NCI-H2029 (cell line): ENCODE measurements at regions not wholly inside any gene's neighbourhood (a gene's known extent, or its start where the extent isn't known, plus 50 kb on each side); places are given as distances from the start of the nearest gene placed in this dataset.

Source experiments
- DNase-seq: peaks from one replicate; lab custom pipeline; 2025; lab: John Stamatoyannopoulos, UW

DNA sequence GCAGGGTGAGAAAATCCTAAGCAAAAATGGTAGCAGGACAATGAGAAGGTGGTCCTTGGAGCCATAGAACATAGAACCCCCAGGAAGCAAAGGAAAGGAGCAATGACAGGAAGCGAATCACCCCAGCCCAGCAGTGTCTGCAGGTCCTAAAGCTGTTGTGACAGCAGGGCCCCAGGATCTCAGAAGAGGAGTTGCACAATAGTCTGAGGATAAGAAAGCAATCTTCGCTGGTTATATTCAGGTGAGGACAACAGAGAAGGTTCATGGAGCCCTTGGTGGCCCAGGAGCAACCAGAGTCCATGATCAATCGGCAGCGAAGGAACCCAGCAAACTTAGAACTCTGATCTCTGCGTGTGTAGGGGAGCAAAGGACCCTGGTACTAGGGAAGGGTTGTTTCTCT is 234.8 kb upstream of the IRX2 start:
- DNase-seq = no peak

DNA sequence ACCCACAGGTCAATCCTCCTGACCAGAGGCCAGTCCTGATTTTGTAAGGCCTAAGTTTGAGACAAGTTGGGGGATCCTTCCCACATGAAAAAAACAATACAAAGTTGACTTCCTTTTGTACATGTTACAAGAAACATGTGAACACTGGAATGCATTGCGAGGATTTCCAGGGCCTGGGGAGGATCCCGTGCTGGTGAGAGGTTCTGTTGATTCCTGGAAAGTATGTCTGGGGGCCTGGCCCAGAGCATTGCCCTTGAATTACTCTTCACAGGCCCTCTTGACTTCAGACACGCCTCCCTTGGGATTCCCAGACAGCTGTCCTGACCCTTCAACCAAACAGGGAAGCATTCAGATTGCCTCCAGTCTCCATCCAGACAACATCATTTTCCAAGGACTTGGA is 234.2 kb upstream of the IRX2 start:
- no peak for DNase-seq

GRCh38 chr5:2983583-2984300 is 232.3 kb upstream of the IRX2 start:
- DNase-seq = no peak

GRCh38 chr5:2981652-2982051 is 230.2 kb upstream of the IRX2 start:
- no peak for DNase-seq

DNA sequence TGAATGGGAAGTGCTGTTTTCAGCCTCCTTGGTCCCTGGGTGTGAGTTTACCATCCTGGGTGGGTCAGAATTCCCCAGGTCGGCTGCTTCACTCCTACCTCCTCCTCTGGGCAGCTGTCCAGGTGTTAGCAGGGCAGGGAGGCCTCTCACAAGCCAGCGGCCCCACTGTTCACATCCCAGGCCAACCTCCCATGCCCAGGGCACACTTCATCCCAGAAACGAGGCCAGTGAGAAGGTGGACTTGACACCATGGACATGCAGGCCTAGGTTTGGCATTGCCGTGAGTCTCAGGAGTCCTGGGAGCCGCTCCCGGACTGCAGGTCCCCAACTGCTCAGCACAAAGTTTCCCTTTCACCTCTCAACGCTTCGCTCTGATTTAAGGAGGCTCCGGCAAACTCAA is 229.6 kb upstream of the IRX2 start:
- DNase-seq = no peak

DNA sequence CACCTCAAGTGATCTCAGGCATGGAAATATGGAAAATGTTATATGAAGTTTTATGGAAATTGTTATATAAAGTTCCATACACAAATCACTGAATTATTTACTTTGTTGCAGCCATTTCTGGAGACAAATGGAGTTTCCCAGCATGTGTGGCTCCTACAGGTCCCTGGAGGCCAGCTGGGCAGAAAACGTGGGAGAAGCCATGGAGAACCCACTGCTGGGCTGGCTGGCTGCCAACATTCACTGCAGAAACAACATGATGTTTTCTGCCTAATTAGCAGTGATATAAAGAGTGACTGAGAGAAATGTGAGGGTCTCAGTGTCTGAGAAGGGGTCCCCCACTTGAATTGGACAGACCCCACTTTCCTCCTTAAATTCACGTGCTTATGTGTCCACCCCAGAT is 208.8 kb upstream of the IRX2 start:
- DNase-seq = peak; percentile 4

GRCh38 chr5:2958976-2959375 is 207.5 kb upstream of the IRX2 start:
- no peak for DNase-seq

DNA sequence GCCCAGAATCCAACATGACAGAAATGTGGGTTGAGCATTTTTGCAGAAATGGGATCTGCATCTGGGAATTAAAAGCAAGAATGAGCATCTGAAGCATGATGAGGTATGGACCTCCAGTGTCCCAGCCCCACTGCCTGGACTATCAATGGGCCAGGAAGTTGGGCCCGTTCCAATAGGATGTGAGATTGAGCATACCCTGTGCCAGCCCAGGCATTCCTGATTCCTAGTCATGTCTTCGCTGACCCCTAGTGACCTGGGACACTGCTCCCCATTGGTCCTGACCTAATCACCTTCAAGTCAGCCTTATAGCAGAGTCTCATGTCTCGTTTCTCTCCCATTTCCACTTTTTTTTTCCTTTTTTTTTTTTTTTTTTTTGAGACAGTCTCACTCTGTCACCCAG is 197.4 kb upstream of the IRX2 start:
- peak; percentile 33 for DNase-seq

GRCh38 chr5:2946315-2946714 is 194.8 kb upstream of the IRX2 start:
- no peak for DNase-seq

DNA sequence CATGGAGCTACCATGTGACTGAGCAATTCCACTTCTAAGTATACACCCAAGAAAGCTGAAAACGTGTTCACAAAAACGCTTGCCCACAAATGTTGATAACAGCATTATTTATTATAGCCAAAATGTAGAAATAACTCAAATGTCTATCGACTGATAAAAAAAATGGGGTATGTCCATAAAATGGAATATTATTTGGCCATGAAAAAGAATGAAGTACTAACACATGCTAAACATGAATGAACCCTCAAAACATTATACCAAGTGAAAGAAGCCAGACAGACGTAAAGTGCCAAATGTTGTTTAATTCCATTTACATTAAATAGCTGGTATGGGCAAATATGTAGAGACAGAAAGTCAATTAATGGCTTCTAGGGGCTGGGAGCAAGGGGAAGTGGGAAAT is 184.9 kb upstream of the IRX2 start:
- DNase-seq = no peak

GRCh38 chr5:2929779-2930178 is 178.3 kb upstream of the IRX2 start:
- no peak for DNase-seq

DNA sequence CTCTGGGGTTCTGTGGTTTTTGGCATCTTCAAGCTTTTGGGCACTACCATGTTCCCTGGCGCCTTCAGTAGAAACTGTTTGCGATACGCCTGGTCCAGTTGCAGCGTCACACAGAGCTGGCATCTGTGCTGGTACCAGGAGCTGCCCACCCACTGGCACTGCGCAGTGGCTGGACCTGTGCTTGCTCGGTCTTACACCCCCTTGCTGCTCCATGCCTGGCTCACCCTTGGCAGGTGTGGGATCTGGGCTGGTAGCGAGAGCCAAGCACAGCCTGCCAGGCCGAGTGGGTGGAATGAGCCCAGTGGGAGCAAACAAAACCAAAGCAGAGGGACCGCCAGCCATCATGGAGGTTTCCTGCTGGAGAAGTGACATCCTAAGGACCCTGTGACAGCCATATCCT is 170.2 kb upstream of the IRX2 start:
- no peak for DNase-seq

- no peak for DNase-seq
Measured at GRCh38 chr5:2921176-2921575, 169.7 kb upstream of the IRX2 start.

DNA sequence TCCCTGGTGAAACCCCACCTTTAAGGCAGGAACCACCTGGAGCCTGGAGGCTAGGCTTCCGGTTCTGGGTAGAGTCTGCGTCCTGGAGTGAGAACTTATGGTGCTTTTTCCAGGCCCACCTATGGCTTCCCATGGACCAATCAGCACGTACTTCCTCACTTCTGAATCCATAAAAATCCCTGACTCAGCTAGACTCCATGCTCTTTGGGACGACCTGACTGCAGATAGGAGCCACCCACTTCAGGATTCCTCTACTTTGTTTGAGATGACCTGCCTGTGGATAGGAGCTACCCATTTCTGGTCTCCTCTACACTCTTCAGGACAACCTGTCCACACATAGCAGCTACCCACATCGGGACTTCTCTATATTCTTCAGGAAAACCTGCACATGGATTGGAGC is 168.8 kb upstream of the IRX2 start:
- DNase-seq = no peak

DNA sequence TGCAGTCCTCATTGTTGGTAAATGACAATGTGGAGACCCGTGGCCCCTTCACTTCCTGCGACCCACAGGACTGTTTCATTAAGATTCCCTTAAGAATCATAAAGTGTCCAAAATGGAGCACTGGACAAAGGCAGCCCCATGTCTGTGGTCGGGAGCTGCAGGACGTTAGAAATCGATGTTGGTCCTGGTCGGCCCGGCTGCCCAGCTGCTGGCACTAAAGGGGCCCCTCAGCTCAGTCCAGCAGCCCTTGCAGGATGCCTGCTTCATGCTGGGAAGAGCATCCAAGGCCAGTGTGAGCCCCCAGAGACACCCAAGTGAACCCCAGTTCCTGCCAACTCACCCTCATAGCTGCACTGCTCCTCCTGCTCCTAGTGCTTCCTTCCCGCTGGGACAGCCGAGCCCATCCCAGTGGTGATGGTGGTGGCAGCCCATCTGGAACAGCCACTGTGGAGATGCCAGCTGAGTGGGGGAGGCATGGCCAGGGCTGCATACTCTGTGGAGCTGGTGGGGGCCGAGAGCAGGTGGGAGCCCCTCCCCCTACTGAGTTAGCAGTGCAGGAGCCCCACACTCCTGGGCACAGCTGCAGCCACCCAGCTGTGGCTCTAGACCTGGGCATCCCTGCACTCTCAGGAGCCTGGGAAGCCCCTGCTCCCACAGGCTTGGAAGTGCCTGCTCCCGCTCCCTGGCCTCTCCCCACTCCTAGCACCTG is 168.0 kb upstream of the IRX2 start:
- DNase-seq = no peak

GRCh38 chr5:2917524-2917923 is 166.0 kb upstream of the IRX2 start:
- no peak for DNase-seq

DNA sequence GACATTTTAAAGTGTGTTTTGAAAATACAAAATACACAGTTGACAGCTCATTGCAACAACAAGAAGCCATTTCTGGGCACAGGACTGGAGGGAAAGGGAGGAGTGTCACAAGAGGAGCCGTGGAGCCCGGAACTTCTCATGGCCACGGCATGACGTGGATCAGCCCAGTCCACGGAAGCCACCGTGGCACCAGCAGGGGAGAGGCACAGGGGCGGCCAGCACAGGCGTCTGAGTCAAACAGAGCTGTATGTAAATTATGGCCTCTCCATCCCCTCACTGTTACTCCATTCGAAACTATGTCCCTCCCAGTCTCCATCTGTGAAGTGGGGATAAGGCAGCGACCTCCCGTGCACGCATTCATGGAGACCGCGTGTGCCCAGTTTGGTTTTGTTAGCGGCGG is 165.6 kb upstream of the IRX2 start:
- DNase-seq = no peak

GRCh38 chr5:2916076-2916682 is 164.7 kb upstream of the IRX2 start:
- no peak for DNase-seq

GRCh38 chr5:2914981-2915484 is 163.6 kb upstream of the IRX2 start:
- DNase-seq = no peak

DNA sequence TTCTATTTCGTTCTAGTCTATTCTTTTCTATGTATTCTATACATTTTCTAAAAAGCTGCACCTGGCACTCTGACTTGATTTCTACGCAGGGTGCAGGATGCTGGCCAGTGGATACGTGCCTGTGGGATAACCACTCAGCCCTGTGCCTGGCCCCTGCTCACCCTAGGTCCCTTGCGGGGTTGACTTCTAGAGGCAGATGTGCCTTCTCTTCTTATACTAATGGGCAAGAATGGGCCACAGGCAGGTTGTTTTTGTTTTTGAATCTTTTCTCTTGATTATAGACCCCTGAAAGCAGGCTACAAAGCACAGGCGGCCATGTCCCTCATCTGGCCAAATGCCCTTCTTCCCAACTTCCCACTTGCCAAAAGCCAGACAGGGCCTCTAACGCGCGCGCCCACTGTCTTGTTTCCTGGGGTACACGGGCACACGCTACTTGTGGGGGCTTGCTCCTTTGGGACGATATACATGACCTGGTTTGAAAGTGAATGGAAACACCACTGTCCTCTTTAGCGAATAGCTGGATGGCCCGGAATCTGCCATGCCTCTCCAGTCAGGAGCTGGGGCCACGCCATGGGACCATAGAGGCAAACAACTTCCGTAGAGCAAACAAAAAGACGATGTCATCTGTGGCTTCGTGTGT is 162.7 kb upstream of the IRX2 start:
- DNase-seq = no peak

GRCh38 chr5:2913281-2913680 is 161.8 kb upstream of the IRX2 start:
- no peak for DNase-seq

DNA sequence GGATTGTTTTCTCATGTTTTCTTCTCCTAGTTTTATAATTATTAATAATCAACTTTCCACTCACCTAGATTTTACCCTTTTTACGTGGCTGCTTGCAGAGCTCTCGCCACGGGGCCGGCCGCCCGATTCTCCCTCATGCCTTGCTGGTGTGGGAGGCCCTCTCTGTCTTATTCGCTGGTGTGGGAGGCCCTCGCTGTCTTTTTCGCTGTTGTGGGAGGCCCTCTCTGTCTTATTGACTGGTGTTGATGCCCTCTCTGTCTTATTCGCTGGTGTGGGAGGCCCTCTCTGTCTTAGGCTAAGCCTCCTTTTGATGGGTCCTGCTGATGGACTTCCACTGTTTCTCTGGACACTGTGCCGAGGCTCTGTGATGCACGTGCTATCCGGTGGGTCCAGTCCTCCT is 161.3 kb upstream of the IRX2 start:
- DNase-seq = no peak
